Stimulated activated CD8-positive, alpha-beta memory T cell treated with anti-CD3 and anti-CD28 coated beads, Interleukin-4, amount 100 ng/mL, for 48 hours (primary cell): ENCODE measurements at regions not wholly inside any gene's neighbourhood (a gene's known extent, or its start where the extent isn't known, plus 50 kb on each side); places are given as distances from the start of the nearest gene placed in this dataset.

ENCODE experiments used
- DNase-seq: peaks from one replicate; pipeline ENCODE4 v3.0.0-alpha.2; 2020

- no peak for DNase-seq
Observed at GRCh38 chr1:4330805-4331766, 323.3 kb upstream of the AJAP1 start.

DNA sequence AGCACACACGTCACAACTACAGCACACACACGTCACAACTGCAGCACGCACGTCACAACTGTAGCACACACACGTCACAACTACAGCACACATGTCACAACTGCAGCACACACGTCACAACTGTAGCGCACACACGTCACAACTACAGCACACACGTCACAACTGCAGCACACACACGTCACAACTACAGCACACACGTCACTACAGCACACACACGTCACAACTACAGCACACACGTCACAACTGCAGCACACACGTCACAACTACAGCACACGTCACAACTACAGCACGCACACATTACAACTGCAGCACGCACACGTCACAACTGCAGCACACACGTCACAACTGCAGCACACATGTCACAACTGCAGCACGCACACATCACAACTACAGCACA, 322.6 kb upstream of the AJAP1 start:
- no peak for DNase-seq

GRCh38 chr1:4336507-4336906, 317.9 kb upstream of the AJAP1 start:
- no peak for DNase-seq

DNA sequence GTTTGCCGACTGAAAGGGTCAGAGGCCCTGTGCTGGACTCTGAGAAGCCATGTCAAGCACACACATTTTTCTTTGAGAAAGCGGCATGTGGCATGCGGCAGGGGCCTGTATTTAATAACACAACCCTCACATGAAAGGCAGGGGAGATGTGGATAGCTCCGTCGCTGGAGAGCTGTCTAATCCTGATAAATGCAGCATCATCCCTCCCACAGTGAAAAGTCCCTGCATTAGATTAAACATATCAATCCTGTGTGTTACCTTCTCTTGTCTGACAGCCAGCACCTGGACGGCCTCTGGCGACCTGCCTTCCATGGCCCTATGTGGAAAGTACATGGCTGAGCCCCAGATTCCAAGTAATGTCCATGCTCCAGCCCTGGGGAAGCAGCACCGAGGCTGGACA, 313.0 kb upstream of the AJAP1 start:
- no peak for DNase-seq

- DNase-seq = no peak
Observed at GRCh38 chr1:4344065-4344732, 310.2 kb upstream of the AJAP1 start.

- no peak for DNase-seq
Observed at GRCh38 chr1:4345094-4345493, 309.3 kb upstream of the AJAP1 start.

DNA sequence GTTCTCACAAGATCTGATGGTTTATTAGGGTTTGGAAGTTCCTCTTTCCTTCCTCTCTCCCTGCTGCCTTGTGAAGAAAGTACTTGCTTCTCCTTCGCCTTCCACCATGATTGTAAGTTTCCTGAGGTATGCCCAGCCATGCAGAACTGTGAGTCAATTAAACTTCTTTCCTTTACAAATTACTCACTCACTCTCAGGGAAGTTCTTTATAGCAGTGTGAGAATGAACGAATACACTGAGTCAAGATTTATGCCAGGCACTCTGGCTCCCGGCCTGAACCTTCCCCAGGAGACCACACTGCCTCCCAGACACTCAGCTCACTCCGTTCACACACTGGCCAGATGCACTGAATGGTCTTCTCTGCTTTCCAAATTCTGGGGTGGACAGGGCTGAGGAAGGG, 308.3 kb upstream of the AJAP1 start:
- no peak for DNase-seq

- DNase-seq = no peak
Observed at GRCh38 chr1:4351453-4351852, 303.0 kb upstream of the AJAP1 start.

- DNase-seq = no peak
Observed at GRCh38 chr1:4353090-4353856, 301.1 kb upstream of the AJAP1 start.

- DNase-seq = no peak
Observed at GRCh38 chr1:4355839-4356238, 298.6 kb upstream of the AJAP1 start.

GRCh38 chr1:4362314-4363044, 291.9 kb upstream of the AJAP1 start:
- no peak for DNase-seq

DNA sequence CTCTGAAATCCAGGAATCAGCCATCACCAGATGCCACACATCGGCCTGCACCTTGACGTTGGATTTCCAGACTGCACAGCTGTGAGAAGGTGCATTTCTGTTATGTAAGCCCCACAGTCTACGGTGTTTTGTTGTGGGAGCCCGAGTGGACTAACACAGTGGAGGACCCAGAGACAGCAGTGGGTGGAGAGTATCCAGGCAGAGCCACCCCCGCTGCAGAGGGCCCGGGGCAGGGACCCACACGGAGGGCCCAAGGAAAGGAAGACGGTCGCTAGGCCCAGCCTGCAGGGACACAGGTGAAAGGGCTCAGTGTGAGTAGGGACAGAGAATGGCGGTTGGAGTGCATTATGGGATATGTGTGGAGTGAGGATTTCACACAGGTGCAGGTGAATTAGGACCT, 288.3 kb upstream of the AJAP1 start:
- no peak for DNase-seq

DNA sequence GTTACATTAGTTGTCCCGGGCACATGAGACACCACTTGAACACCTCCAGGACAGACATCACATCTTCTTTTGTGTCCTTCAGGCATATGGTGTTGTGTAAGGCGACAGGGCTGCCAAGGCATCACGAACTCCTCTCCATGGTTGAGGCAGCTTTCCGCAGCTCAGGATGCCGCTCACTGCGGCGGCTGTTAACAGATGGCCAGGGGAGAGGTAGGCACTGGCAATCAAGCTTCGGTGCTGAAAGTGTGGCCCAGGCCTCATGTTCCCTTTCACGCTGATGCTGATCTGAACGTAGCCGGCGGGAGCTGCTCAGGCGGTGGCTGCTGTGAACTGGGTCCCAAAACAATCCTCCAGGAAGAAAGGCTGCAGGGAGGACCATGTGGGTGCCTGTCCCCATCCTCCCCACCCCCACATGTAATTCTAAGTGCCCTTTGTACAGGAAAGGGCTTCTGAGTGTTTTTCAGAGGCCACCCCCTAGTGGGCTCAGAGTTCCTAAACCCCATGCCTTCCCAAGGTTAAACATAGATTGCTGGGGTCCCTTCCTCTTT, 287.1 kb upstream of the AJAP1 start:
- DNase-seq = no peak

DNA sequence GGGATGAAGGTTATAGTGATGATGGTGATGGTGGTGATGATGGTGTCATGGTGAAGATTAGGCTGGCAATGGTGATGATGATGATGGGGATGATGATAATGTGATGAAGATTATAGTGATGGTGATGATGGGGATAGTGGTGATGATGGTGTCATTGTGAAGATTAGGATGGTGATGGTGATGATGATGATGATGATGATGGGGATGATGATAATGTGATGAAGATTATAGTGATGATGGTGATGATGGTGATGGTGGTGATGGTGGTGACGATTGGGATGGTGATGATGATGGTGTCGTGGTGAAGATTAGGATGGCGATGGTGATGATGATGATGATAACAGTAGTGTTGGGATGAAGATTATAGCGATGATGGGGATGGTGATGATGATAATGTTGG, 285.1 kb upstream of the AJAP1 start:
- no peak for DNase-seq

GRCh38 chr1:4371849-4372248, 282.6 kb upstream of the AJAP1 start:
- no peak for DNase-seq

- DNase-seq = no peak
Observed at GRCh38 chr1:4375812-4376211, 278.6 kb upstream of the AJAP1 start.

DNA sequence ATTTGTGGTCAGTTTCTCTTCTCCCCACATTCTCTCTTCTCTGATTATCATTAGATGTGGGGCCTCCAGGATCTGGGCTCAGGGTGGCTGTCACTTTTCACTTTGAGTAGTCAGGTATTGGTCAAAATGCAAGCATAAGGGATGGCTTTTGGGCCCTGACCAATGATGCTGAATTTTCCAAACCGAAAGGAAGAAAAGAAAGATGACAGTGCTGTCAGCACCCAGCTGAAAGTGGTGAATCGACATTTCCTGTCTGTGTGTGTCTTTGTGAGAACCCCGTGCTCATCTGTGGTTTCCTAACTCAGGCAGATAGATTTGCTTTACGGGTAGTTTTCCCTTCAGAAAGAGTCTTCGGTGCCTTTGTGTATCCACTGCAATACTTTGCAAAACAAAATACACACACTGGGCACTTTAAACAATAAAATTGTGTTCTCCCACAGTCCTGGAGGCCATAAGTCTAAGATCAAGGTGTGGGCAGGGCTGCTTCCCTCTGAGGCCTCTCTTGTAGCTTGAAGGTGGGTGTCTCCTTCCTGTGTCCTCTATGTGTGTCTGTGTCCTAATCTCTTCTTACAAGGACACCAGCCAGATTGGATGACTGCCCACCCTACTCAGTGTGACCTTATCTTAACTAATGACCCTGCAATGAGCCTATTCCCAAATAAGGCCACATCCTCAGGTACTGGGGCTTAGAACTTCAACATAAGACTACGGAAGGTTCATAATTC, 274.8 kb upstream of the AJAP1 start:
- DNase-seq = no peak

- DNase-seq = no peak
Observed at GRCh38 chr1:4380564-4381168, 273.7 kb upstream of the AJAP1 start.

DNA sequence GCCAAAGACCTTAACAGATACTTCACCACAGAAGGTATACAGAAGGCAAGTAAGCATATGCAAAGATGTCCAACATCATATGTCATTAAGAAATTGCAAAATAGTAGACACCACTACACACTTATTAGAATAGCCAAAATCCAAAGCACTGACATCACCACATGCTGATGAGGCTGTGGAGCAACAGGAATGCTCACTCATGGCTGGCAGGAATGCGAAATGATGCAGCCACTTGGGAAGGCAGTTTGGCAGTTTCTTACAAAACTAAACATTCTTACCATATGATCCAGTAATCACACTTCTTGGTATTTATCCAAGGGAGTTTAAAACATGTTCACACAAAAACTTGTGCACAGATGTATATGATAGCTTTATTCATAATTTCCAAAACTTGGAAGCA, 261.2 kb upstream of the AJAP1 start:
- no peak for DNase-seq

- no peak for DNase-seq
Observed at GRCh38 chr1:4394366-4394765, 260.0 kb upstream of the AJAP1 start.

DNA sequence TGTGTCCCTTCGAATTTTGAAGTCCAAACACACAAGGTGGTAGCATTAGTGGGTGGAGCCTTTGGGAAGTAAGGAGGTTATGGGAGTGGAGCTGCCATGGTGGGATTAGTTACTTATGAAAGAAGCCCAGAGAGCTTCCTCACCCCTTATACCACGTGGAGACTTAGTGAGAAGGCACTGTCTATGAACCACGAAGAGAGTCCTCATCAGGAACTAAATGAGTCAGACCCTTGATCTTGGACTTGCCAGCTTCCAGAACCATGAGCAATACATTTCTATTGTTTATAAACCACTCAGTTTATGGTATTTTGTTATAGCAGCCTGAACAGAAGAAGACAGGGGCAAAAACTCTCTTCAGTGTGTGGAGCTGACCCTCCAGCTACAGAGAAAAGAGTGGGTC, 259.3 kb upstream of the AJAP1 start:
- no peak for DNase-seq
